UCSD-AML1 (cell line): ENCODE measurements at regions not wholly inside any gene's neighbourhood (a gene's known extent, or its start where the extent isn't known, plus 50 kb on each side); places are given as distances from the start of the nearest gene placed in this dataset.
"Not testable (repeated sequence)": the region's sequence is repeated elsewhere in the genome, so short reads cannot be mapped to it uniquely, and the experiment has no call there.

Experiments used
- DNase-seq: peaks from one replicate; lab custom pipeline; 2025; ENCODE audit not compliant: unreplicated experiment; lab: John Stamatoyannopoulos, UW

GRCh38 chr5:134471858-134472449 is 53.5 kb upstream of the JADE2 start:
- not testable (repeated sequence) for DNase-seq

- no peak for DNase-seq
Observed at GRCh38 chr5:134468921-134469400, 56.5 kb upstream of the JADE2 start.

- no peak for DNase-seq
Observed at GRCh38 chr5:134467231-134467630, 55.5 kb upstream of the CDKN2AIPNL start.

DNA sequence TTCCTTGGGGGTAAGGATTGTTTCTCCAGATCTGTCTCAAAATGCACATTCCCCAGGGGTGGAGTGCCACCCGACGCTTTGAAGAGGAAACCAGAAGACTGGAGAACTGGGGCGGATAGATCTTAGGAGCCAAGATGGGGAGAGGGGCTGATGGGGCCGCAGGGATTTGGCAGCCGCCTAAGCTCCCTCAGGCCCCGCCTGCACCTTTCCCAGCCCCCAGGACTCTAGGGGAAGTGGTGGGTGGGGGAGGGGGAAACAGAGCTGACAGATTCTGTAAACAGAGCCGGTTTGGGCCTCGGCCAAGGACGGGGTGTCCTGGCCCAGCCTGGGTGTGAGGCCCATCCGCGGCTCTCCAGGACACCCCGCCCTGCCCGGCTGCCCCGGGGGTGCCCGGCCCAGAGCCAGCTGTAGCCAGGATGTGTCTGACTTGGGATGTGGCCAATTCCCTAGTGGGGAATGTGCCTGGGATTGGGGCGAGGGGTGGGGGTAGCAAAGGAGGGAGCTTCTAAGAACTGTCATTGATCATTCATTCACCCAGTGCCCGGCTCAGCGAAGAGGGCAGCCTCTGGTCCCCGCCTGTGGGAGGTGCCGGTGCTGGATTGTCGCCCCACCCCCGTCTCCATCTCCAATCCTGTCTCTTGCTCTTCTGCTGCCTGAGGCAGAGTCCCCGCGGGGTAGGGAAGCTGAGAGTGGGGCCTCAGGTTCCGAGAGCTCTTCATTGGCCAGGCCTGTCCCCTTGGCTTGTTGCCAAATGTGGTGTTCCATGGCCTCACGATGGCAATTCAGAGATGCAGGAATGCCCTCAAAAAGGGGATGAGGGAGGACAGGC is 54.8 kb upstream of the CDKN2AIPNL start:
- peak; percentile 83 for DNase-seq

GRCh38 chr5:134465816-134466240 is 54.1 kb upstream of the CDKN2AIPNL start:
- DNase-seq = peak; percentile 91

GRCh38 chr5:134464988-134465815 is 53.5 kb upstream of the CDKN2AIPNL start:
- DNase-seq = no peak

GRCh38 chr5:134463991-134464760 is 52.5 kb upstream of the CDKN2AIPNL start:
- no peak for DNase-seq

DNA sequence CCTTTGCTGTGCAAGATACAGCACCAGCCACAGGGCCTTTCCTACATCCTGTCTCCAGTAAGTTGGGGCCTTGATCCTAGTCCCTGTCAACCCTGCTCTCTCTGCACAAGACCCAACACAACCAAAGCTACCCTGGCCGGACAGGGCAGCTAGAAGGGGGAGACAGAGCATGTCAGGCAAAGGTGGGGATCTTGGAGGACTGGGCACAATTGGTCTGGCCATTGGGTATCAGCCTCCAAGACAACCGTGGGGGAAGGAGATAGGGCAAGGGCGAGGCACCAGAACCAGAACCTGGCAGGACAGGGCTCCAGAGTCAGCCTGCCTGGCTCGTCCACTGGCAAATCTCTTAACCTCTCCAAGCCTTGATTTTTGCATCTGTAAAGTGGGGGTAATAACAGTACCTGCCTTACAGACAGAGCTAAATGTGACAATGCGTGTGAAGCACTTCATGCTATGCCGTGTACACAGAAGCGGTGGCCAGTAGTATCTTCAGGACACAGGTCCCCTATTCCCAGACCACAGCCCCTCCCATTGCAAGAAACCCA is 51.6 kb upstream of the CDKN2AIPNL start:
- DNase-seq = no peak

DNA sequence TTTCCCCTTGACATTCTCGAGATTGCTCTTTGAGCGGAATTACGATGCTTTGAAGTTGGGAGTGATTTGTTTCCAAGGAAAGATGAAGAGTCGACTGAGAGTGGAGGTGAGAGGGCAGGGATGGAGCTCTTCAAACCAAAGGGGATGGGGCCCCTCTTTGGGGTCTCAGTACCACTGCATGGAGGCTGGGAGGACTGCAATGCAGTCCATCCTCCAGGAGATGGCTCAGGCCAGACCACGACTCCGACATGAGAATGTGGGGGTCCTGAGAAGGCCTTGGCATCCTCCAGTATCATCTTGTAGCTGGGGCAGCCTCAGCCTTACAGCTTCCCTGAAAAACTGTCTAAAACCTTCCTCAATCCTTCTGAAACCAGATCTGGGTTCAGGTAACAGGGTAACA is 51.1 kb upstream of the CDKN2AIPNL start:
- no peak for DNase-seq

- no peak for DNase-seq
Observed at GRCh38 chr5:134462047-134462575, 50.4 kb upstream of the CDKN2AIPNL start.
